ENCODE measurements at regions not wholly inside any gene's neighbourhood (a gene's known extent, or its start where the extent isn't known, plus 50 kb on each side); places are given as distances from the start of the nearest gene placed in this dataset.
"Not testable (repeated sequence)": the region's sequence is repeated elsewhere in the genome, so short reads cannot be mapped to it uniquely, and the experiment has no call there.

- DNase-seq (ENCODE audit: low spot score) (no peak), ATAC-seq (ENCODE audit: low FRiP score) (no peak)
- no peak for TF ChIP-seq CTCF (IDR thresholded peaks at IDR 0.05)
Measured at GRCh38 chr10:9382533-9382866, 1328.0 kb downstream of the GATA3 start.

- ATAC-seq (ENCODE audit: low FRiP score) (no peak), DNase-seq (ENCODE audit: low spot score) (no peak)
- TF ChIP-seq CTCF (IDR thresholded peaks at IDR 0.05), result no peak
Measured at GRCh38 chr10:9390516-9390915, 1336.0 kb downstream of the GATA3 start.

GRCh38 chr10:9399275-9399983 is 1344.9 kb downstream of the GATA3 start:
- TF ChIP-seq CTCF (IDR thresholded peaks at IDR 0.05), result no peak
- no peak for ATAC-seq (ENCODE audit: low FRiP score)

GRCh38 chr10:9402067-9402466 is 1347.6 kb downstream of the GATA3 start:
- ATAC-seq (ENCODE audit: low FRiP score), result not testable (repeated sequence)

More at GRCh38 chr10:9399275-9399983, 1344.9 kb downstream of the GATA3 start:
- DNase-seq (ENCODE audit: low spot score), result no peak

GRCh38 chr10:9402507-9403195 is 1348.2 kb downstream of the GATA3 start:
- not testable (repeated sequence) for ATAC-seq (ENCODE audit: low FRiP score); DNase-seq (ENCODE audit: low spot score)

More at GRCh38 chr10:9402067-9402466, 1347.6 kb downstream of the GATA3 start:
- DNase-seq (ENCODE audit: low spot score), result not testable (repeated sequence)

- not testable (repeated sequence) for DNase-seq (ENCODE audit: low spot score); ATAC-seq (ENCODE audit: low FRiP score)
Measured at GRCh38 chr10:9407201-9407600, 1352.7 kb downstream of the GATA3 start.

- no peak for ATAC-seq (ENCODE audit: low FRiP score)
- TF ChIP-seq CTCF (IDR thresholded peaks at IDR 0.05), result no peak
Measured at GRCh38 chr10:9416331-9416730, 1361.8 kb downstream of the GATA3 start.

GRCh38 chr10:9419757-9420156 is 1365.3 kb downstream of the GATA3 start:
- ATAC-seq (ENCODE audit: low FRiP score), result no peak
- no peak for DNase-seq (ENCODE audit: low spot score)
- TF ChIP-seq CTCF (IDR thresholded peaks at IDR 0.05), result no peak

More at GRCh38 chr10:9416331-9416730, 1361.8 kb downstream of the GATA3 start:
- DNase-seq (ENCODE audit: low spot score), result no peak
